Activated T-cell treated with anti-CD3 and anti-CD28 coated beads for 4 hours (primary cell): ENCODE measurements at regions not wholly inside any gene's neighbourhood (a gene's known extent, or its start where the extent isn't known, plus 50 kb on each side); places are given as distances from the start of the nearest gene placed in this dataset.
"Not testable (repeated sequence)": the region's sequence is repeated elsewhere in the genome, so short reads cannot be mapped to it uniquely, and the experiment has no call there.

Experiments used
- DNase-seq: peaks from one replicate; pipeline ENCODE4 v3.0.0-alpha.2; 2020

GRCh38 chr10:38209332-38209731 lies 115.2 kb downstream of the ZNF37A start:
- DNase-seq = no peak

GRCh38 chr10:38209748-38210147 lies 115.6 kb downstream of the ZNF37A start:
- not testable (repeated sequence) for DNase-seq

GRCh38 chr10:38212460-38212859 lies 118.3 kb downstream of the ZNF37A start:
- no peak for DNase-seq

DNA sequence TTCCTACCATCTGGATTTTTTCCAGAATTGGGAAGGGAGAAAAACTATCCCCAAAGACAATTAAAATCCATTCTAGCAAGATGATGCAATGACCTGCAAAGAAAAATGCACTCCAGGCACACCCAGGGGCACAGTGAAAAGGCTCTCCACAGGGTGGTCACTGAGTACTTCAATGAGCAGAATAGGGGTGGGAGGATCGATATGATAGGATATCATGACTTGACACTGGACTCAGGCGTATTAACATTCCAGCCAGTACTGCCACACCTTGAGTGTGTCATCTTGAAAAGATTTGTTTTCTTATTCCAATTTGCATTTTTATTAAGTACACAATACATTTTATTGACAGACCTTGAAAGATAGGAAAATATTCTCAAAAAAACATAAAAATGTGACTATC lies 132.2 kb downstream of the ZNF37A start:
- DNase-seq = no peak

DNA sequence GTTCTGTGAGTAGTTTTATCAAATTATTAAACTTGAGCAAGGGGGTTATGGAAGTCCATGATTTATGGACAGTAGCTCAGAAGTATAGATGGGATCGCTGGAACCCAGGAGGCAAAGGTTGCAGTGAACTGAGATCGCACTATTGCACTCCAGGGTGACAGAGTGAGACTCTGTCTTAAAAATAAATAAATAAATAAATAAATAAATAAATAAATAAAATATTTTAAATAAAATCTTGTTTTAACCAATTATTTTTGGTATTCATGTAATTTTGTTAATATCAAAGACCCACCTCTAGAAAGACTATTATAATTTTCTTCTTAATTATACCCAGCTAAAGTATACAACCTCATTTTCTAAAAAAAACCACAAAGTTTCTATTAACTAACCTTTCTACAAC lies 134.3 kb downstream of the ZNF37A start:
- DNase-seq = no peak

GRCh38 chr10:38238479-38238878 lies 144.3 kb downstream of the ZNF37A start:
- DNase-seq = not testable (repeated sequence)

DNA sequence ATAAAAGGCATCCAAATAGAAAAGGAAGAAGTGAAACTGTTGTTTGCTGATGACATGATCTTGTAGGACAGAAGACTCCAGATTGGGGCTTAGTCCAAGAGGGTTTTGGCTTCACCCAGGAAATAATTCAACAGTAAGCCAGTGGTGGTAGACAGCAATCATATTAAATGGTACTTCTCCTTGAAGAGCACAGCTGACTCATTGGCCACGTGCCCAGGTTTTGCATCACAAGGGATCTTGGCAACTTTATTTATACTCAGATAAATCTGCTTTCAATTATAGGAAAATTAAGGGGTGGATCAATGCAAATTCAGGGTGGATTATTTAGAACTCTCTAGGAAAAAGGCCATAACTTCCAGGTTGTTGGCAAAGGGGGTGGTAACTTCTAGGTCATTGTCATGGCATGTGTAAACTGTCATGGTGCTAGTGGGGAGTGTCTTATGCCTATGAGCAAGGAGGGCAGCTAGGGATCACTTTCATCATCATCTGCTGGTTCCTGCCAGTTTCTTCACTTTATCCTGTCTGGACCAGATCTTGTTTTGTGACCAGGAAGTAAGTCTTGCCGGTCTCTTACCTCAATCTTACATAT lies 148.0 kb downstream of the ZNF37A start:
- DNase-seq = not testable (repeated sequence)

GRCh38 chr10:38248113-38248512 lies 154.0 kb downstream of the ZNF37A start:
- not testable (repeated sequence) for DNase-seq

GRCh38 chr10:38252551-38252950 lies 158.4 kb downstream of the ZNF37A start:
- DNase-seq = not testable (repeated sequence)

DNA sequence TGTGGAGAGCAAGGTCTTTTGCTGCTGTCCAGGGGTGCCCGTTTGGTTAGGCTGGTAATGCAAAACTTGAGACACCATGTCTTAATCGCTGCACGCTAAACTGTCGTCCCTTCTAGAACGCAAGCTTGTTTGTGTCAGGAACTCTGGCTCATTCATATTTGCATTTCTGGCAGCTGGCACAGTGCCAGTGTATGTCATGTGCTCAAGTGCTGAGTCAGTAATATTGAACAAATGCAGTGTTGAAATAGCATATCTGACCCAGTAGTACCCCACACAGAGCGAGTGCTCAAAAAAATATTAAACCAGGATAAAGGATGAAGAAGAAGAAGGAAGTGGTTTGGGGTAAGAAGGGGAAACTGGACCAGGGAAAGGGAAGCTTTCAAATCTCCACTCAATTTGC lies 173.4 kb downstream of the ZNF37A start:
- DNase-seq = not testable (repeated sequence)

- not testable (repeated sequence) for DNase-seq
These were observed 176.9 kb downstream of the ZNF37A start for GRCh38 chr10:38271031-38271430.

DNA sequence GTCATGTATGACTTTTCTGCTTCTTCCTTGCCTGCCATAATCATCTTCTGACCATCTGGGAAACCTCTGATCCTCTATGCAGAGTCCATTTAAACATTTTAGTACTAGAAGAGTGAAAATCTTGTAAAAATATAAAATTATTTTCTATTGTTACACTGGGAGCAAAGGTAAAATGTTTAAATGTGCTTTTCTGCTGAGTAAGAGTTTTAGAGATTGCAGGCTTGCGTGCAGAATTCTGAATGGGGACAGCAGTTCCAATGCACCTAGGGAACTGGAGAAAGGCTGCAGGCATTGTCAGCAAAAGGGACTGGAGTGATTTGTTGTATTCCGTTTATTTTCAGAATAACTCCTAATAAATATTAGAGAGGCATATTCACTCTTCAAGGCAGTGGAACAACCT lies 180.7 kb downstream of the ZNF37A start:
- DNase-seq = not testable (repeated sequence)

DNA sequence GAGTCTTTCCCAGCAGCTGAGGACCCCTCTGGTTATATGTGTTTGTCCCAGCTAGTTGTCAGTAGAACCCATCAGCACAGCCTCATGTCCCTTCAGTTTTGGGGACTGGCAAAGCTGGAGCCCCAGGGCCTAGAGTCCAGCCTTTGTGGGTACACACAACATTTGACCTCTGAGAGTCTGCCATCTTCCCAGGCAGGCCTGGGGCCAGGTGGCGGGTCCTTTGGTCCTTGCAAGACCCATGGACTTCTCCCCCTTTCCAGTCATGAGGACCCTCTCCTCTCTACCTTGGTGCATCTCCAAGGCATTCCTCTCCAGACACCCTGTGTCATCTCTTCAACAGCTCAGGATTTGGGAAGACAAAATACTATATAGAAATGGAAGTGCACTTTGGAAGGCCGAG lies 198.4 kb downstream of the ZNF37A start:
- DNase-seq = not testable (repeated sequence)

DNA sequence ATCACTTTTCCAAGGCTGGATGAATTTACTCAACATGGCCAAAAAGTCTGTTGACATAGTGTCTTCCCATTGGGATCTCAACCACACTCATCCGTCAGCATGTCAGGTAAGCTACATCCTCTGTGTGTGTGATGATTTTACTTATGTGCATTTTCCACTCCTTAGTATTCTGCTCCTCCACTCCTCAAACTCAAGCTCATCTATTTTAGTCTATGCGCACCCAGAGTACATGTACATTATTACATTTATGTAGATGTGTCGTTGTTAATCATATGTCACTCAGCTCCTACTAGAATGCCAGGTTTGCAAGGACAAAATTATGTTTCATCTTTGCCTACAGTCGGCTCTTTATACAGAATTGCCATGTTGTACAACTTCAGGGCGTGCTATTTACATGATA lies 216.0 kb downstream of the ZNF37A start:
- not testable (repeated sequence) for DNase-seq

DNA sequence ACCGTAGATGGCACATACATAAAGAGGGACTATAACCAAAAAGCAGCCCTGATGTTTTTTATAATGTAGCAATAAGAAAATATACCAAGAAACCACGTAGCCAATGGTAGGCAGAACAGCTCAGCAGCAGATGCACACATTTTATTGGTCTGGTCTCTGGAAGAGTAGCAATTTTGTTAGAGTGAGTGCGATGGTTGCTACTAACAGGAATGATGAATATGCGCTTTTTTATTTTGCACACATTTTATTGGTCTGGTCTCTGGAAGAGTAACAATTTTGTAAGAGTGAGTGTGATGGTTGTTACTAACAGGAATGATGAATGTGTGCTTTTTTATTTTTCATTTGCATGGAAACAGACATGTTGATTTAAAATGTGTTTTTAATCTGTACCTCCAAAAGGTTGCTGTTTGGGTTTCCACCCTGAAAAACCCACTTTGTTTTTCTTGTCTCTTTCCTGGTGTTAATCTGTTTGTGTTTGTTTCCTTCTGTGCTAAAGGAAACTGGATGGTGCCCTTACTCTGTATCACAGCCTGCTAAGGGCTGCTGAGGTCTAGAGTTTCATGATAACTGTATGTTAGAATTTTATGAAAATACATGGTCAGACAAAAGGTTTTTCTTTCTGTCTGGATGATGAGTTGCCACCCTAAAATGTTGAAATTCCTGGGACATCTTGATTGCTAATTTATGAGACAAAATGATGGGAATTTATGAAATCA lies 221.1 kb downstream of the ZNF37A start:
- DNase-seq = not testable (repeated sequence)

DNA sequence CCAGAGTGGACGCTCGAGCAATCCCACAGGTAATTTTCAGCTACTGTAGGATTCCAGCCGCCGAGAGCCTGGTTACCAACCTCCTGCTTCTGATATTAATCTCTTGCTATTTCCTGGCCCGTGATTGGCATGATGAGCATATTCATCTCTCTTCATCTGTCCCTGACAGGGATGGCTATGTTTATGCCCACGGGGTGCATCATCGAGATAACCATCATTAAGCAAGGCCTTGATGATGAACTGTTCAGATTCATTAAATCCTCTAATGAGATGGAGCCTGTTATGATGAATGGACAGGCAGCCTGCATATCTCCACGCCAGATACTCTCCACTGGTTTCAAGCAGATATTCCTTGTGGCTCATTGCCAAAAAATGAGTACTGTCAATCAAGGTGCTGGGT lies 227.3 kb downstream of the ZNF37A start:
- DNase-seq = not testable (repeated sequence)

DNA sequence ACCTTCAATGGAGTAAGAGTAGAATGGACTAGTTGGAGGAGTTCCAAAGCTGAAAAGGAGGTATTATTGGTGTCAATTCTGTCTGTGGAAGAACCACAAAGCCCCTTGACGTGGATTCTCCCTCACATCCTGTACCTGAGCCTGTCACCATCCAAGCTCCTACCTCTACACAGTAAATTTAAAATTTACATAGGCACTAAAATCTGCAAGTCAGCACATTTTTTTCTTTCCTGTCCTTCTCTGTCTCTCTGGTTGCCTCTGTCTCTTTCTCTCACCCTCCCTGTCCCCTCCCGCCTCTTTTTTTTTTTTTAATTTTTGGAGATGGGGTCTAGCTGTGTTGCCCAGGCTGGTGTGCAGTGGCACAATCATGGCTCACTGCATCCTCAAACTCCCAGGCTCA lies 236.2 kb downstream of the ZNF37A start:
- DNase-seq = not testable (repeated sequence)

DNA sequence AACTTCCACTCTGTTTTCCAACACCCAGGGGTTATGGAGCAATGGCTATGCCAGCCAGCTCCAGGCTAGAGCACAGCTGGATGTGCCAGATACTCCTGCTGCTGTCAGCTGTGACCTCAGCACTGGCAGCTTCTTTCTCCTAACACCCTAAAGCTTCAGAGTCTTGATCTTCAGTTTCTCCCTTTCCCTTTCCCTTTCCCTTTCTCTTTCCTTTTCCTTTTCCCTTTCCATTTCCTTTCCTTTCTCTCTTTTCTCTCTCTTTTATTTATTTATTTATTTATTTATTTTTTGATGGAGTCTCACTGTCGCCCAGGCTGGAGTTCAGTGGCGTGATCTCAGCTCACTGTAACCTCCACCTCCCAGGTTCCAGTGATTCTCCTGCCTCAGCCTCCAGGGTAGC lies 237.0 kb downstream of the ZNF37A start:
- DNase-seq = not testable (repeated sequence)

DNA sequence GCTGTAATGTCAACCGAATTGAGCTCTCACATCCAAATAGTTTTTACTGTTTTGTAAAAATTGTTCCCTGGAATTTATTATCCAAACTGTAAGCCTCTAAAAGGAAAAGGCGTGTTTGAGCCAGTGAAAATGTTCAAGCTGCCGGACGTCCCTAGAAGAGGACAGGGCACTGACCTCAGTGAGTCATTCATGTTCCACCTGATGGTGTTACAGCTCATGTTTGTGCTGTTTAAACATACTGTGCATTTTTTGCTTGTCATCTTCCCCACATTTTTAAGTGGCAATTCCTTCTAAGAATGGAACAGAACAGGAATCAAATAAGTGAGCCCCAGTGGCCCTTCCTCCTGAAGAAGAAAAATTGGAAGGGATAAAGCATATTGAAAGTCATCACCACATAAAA lies 239.6 kb downstream of the ZNF37A start:
- not testable (repeated sequence) for DNase-seq

- not testable (repeated sequence) for DNase-seq
These were observed 256.5 kb downstream of the ZNF37A start for GRCh38 chr10:38350645-38351044.

DNA sequence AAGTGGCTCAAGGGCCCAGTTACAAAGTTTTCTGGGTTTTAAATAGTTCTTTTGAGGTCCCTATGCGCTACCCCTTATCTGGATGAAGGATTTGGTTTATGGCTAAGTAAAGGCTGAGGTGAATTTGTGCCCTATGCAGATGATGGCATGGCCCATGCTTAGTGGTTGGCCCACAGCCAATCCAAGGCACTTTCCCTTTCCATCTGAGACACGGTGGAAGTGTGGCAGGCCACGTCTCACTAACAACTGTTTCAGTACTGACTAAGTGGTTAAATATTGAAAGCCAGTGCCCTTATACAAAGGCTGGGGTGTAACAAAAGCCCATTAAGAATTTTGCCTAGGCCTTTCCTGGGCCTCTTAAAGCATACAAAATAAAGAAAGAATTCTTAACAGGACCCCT lies 260.3 kb downstream of the ZNF37A start:
- not testable (repeated sequence) for DNase-seq

DNA sequence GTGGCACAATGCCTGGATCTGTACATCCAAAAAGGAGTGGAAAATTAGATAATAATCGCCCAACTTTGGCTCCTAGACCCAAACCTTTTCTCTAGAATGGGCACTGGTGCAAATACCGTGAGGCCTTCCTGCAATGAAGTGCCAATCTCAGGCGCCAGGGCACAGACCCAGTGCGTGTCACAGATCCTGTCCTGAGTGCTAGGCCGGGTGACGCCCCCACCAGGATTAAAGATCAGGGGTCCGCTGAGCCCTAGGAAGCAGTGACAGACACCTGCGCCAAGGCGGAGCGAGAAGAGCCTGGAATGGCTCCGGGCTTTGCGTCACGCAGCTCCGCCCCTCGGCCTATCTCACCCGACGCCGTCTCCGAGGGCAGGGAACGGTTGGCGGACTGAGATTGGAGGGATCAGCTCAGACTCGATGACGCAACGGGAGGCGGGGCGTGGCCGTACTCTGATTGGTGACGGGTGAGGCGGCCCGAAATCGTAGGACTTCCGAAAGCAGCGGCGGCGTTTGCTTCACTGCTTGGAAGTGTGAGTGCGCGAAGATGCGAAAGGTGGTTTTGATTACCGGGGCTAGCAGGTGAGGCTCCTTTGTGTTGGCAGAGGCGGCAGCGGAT lies 261.9 kb downstream of the ZNF37A start:
- DNase-seq = peak; percentile 60

DNA sequence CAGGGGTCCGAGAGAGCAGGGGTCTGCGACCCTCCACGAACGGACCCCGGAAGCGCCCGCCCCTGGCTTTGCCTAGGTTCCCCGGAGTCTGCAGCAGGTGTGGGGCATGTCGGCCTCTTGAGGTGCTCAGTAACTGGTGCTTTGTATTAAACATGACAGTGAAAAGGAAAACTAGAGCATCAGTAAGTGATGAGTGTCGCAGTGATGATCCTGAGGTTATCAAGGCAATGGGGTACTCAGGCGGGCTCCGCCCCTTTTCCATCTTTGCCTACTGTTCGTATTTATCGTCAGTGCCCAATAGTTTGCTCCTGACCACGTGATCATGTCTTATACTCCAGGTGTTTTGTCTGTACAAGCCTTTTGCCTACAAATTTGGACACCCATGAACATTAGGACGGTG lies 262.4 kb downstream of the ZNF37A start:
- DNase-seq = not testable (repeated sequence)

GRCh38 chr10:38362514-38362913 lies 268.4 kb downstream of the ZNF37A start:
- DNase-seq = not testable (repeated sequence)
